ENCODE measurements at regions not wholly inside any gene's neighbourhood (a gene's known extent, or its start where the extent isn't known, plus 50 kb on each side); places are given as distances from the start of the nearest gene placed in this dataset.

DNA sequence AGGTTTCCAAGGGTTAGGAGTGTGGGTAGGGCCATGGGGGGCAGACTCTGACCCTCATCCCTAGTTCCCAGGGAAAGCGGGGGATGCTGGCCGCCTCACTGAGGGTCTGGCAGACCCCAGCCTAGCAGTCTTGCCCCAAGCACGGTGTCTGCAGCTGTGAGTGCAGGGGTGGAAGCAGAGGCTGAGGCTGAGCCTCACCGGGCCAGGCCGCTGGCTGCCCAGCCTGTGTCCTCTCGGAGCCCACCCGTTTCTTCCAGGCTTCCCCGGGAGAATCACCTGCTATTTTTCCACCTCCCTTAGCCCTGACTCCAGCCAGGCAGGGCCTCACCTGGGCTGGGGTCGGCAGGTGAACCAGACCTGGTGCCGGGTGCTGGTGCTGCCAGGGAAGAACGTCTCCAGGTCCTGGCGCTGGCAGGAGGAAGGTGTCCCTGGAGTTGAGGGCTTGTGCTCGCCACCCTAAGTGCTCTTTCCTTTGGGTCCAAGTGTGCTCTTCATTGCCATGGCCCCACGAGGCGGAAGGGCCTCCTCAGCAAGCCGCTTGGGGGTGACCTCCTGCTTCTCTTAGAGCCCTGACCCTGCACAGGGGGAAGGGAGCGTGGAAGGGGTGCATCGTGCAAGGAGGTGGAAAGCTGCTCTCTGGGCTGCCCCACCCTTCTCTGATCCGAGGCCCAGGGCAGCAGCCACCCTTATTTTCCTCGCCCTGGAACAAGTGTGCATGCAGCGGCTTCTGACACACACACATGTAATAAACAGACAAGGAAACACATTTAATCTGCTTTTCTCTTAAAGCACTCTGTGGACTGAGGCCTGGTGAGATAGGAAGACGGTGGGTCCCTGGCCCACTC, 112.7 kb downstream of the FAM53A start:
- DNase-seq (ENCODE audit: low spot score) = no peak
- TF ChIP-seq, protein P1, sequence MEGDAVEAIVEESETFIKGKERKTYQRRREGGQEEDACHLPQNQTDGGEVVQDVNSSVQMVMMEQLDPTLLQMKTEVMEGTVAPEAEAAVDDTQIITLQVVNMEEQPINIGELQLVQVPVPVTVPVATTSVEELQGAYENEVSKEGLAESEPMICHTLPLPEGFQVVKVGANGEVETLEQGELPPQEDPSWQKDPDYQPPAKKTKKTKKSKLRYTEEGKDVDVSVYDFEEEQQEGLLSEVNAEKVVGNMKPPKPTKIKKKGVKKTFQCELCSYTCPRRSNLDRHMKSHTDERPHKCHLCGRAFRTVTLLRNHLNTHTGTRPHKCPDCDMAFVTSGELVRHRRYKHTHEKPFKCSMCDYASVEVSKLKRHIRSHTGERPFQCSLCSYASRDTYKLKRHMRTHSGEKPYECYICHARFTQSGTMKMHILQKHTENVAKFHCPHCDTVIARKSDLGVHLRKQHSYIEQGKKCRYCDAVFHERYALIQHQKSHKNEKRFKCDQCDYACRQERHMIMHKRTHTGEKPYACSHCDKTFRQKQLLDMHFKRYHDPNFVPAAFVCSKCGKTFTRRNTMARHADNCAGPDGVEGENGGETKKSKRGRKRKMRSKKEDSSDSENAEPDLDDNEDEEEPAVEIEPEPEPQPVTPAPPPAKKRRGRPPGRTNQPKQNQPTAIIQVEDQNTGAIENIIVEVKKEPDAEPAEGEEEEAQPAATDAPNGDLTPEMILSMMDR (IDR thresholded peaks at IDR 0.05) = no peak

DNA sequence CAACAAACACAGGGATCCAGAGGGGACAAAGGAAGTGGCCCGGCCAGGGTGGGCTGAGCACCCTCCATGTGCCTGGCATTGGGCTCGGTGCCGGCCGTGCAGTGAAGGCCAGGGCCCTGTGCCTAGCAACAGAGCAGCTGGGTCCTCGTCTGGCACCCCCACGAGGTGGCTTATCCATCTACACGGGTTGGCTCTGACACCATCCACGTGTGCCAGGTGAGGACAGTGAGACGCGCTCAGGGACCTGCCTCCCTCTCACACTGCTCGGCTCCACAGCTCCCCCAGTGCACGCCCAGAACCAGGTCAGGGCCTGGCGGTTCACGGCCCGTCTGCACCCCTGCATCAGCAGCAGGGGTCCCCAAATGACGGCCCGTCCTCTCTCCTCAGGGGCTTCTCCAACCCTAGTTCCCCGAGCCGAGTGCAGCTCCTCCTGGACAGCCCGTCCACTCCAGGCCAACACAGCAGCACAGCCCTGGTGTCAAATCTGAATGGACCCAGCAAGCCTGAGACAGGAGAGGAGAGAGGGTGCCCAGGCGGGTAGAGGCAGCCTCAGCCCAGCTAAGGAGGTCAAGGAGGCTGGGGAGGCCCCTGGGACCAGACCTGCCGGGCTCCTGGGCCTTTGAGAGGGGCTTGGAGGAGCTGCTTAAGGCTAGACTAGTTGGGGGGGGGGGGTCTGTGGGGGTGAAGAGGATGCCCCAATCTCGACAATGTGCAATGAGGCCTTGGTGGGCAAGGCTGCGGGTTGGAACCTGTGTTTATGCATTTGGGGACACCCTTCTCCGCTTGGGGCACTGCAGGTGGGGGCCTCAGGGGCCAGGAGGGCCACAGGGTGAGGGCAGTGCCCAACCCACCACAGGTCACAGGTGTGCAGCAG, 113.6 kb downstream of the FAM53A start:
- no peak for ATAC-seq (ENCODE audit: low FRiP score)
- TF ChIP-seq, protein P1 (IDR thresholded peaks at IDR 0.05) = no peak
- no peak for DNase-seq (ENCODE audit: low spot score)

More for the DNA sequence above, 112.7 kb downstream of the FAM53A start:
- no peak for ATAC-seq (ENCODE audit: low FRiP score)

DNA sequence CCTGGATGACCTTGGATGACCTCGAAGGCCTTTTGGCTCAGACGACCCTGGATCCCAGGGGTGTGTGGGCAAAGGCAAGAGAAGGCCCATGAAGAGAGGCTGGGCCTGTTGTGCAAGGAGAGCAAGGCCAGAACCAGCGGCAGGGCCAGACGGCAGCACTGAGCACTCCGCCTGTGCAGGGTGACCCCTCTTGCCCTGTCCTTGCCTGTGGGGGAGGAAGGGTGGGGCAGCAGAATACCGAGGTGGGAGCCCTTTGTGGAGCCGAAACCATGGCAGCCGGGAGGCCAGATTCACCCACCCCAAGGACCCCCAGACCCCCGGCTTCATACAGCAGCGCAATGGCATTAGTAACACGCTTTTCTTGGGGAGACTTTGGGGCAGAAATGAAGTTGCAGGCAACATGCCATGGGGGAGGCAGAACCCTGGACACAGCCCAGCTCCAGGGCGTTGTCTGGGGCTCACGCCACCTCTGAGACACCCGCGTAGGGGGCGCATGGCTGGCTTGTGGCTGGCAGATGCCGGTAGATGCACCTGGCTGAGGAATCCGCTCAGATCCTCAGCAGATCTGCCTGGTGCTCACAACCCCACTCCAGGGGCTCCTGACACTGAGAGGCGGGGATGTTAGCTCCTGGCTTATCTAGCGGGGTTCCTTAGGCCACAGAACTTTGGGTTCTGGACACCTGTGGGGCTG, 114.5 kb downstream of the FAM53A start:
- TF ChIP-seq, protein P1 (IDR thresholded peaks at IDR 0.05) = no peak
- no peak for DNase-seq (ENCODE audit: low spot score)
- no peak for ATAC-seq (ENCODE audit: low FRiP score)

DNA sequence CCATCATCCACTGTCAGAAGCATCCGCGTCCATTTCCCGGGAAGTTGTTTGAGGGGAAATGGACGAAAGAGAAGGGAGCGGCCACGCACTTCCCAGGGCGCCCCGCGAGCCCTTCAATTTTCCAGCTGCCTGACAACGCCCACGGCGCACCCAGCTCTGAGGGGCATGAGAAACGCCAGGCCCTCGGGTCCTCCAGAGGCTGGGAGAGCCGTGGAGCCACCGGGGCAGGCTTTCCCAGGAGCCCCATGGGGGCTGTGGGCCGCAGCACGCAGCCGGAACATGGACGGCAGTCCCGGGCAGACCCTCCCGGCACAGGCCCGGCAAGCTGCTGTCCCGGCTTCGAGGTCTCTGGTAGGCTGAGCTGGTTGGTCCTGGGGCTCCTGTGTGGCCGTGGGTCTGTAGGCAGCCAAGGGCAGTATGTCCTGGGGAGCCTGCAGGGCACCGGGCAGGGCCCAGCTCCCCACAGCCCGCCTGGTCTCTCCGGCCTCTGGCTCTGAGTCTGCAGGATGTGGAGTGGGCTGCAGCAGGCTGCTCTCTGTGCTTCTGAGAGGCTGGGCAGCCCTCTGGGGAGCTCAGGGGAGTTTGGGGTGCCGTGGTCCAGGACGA, 115.2 kb downstream of the FAM53A start:
- TF ChIP-seq, protein P1 (IDR thresholded peaks at IDR 0.05) = no peak
- ATAC-seq (ENCODE audit: low FRiP score) (no peak), DNase-seq (ENCODE audit: low spot score) (no peak)

DNA sequence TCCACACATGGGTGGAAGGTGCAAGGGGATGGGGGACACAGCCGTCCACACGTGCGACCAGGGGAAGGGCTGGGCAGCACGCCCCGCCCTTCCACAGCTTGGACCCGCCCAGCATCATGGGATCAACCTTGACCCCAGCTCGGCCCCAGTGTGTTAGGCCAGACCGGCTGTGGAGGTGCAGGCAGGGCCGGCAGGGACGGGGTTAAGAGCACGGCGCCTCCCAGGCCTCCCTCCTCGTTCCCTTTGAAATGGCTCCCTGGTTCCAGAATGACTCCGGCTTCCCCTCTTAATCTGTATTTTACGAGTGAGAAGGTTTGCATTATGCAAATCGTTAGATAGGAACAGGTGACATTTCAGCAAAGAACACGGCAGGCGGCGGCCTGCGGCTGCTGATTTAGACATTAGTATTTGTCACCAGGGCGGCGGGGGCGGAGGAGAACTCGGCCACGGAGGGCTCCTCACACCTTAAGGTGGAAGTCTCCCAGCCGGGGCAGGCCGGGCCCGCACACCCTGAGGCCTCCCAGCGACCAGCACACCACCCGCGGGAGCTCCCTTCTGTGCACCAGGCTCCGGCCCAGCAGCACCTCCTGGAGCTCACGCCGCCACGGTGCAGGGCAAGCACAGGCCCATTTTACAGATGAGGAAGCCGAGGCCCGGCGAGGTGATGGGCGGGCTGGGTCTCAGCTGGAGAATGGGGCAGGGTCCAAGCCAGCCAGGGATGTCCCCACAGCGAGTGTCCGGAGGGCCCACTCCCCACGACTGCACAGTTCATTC, 116.1 kb downstream of the FAM53A start:
- DNase-seq (ENCODE audit: low spot score) (no peak), ATAC-seq (ENCODE audit: low FRiP score) (no peak)
- TF ChIP-seq, protein P1 (IDR thresholded peaks at IDR 0.05) = no peak

DNA sequence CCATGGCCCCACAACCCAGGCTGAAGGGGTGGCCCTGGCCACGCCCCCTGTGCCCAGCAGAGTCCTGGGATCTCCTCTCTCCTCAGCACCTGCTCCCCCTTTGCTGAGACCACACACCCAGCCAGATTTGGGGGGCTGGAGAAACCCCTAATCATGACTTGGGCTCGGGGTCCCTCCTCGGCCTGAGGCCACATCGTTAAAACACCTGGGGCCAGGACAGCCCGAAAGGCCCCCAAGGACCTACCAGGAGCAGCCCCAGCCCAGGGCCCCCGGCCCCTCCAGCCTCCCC, 116.7 kb downstream of the FAM53A start:
- TF ChIP-seq, protein P1 (IDR thresholded peaks at IDR 0.05) = no peak
- DNase-seq (ENCODE audit: low spot score) (no peak), ATAC-seq (ENCODE audit: low FRiP score) (no peak)
